H9 (cell line): ENCODE measurements at regions not wholly inside any gene's neighbourhood (a gene's known extent, or its start where the extent isn't known, plus 50 kb on each side); places are given as distances from the start of the nearest gene placed in this dataset.
"Not testable (repeated sequence)": the region's sequence is repeated elsewhere in the genome, so short reads cannot be mapped to it uniquely, and the experiment has no call there.

Experiments used
- DNase-seq: peaks from one replicate; pipeline ENCODE4 v3.0.0-alpha.2; 2017
- H2AFZ ChIP-seq: one replicate; pipeline ENCODE4 v1.6.1; 2013; ENCODE audit warnings: mild to moderate bottlenecking, low read length, control low read depth, moderate library complexity
- H2AK5ac ChIP-seq: 2 replicates; pipeline ENCODE4 v1.6.1; 2013; ENCODE audit warnings: low read length, control low read depth, mixed read lengths; ENCODE audit not compliant: insufficient read length
- H2BK120ac ChIP-seq: one replicate; pipeline ENCODE4 v1.6.1; 2013; ENCODE audit warnings: low read depth, mild to moderate bottlenecking, low read length, control low read depth, inconsistent platforms; ENCODE audit not compliant: poor library complexity, severe bottlenecking
- H2BK12ac ChIP-seq: 2 replicates; pipeline ENCODE4 v1.6.1; 2013; ENCODE audit warnings: low read length, control low read depth, mixed read lengths, low read depth; ENCODE audit not compliant: insufficient read length
- H2BK15ac ChIP-seq: 2 replicates; pipeline ENCODE4 v1.6.1; 2013; ENCODE audit warnings: low read depth, low read length, control low read depth
- H2BK20ac ChIP-seq: one replicate; pipeline ENCODE4 v1.6.1; 2013; ENCODE audit warnings: low read depth, mild to moderate bottlenecking, low read length, control low read depth, inconsistent platforms; ENCODE audit not compliant: poor library complexity, severe bottlenecking
- H2BK5ac ChIP-seq: 2 replicates; pipeline ENCODE4 v1.6.1; 2013; ENCODE audit warnings: low read length, control low read depth, mixed read lengths; ENCODE audit not compliant: insufficient read length
- H3K14ac ChIP-seq: 2 replicates; pipeline ENCODE4 v1.6.1; 2013; ENCODE audit warnings: low read length, control low read depth; ENCODE audit not compliant: insufficient read depth
- H3K18ac ChIP-seq: 2 replicates; pipeline ENCODE4 v1.6.1; 2013; ENCODE audit warnings: low read depth, mild to moderate bottlenecking, mixed read lengths, low read length, control low read depth; ENCODE audit not compliant: insufficient read length
- H3K23ac ChIP-seq: 2 replicates; pipeline ENCODE4 v1.6.1; 2013; ENCODE audit warnings: low read length, control low read depth, mixed read lengths, low read depth; ENCODE audit not compliant: insufficient read length
- H3K23me2 ChIP-seq: 2 replicates; pipeline ENCODE4 v1.6.1; 2013; ENCODE audit warnings: low read depth, mild to moderate bottlenecking, mixed read lengths, low read length, control low read depth; ENCODE audit not compliant: insufficient read length, poor library complexity, severe bottlenecking
- H3K27ac ChIP-seq: 2 replicates; pipeline ENCODE4 v1.5.1; 2013; ENCODE audit warnings: low read length, control low read depth, mixed read lengths, low read depth; ENCODE audit not compliant: insufficient read length
- H3K27me3 ChIP-seq: 2 replicates; pipeline ENCODE4 v1.6.1; 2013; ENCODE audit warnings: low read length, control low read depth, inconsistent platforms; ENCODE audit not compliant: insufficient read depth
- H3K4ac ChIP-seq: 2 replicates; pipeline ENCODE4 v1.6.1; 2013; ENCODE audit warnings: low read depth, mild to moderate bottlenecking, control low read depth, inconsistent platforms, low read length, moderate library complexity
- H3K4me1 ChIP-seq: 2 replicates; pipeline ENCODE4 v1.6.1; 2013; ENCODE audit warnings: low read length, control low read depth, inconsistent platforms; ENCODE audit not compliant: insufficient read depth
- H3K4me2 ChIP-seq: 2 replicates; pipeline ENCODE4 v1.6.1; 2013; ENCODE audit warnings: low read length, control low read depth, mixed read lengths; ENCODE audit not compliant: insufficient read length, insufficient read depth
- H3K56ac ChIP-seq: 2 replicates; pipeline ENCODE4 v1.6.1; 2013; ENCODE audit warnings: low read depth, mild to moderate bottlenecking, mixed read lengths, low read length, control low read depth; ENCODE audit not compliant: insufficient read length
- H3K79me1 ChIP-seq: 2 replicates; pipeline ENCODE4 v1.6.1; 2013; ENCODE audit warnings: low read depth, mild to moderate bottlenecking, moderate library complexity, low read length, control low read depth, inconsistent platforms; ENCODE audit not compliant: insufficient read depth, poor library complexity, severe bottlenecking
- H3K79me2 ChIP-seq: 2 replicates; pipeline ENCODE4 v1.6.1; 2013; ENCODE audit warnings: low read length, control low read depth, inconsistent platforms; ENCODE audit not compliant: insufficient read depth
- H3K9ac ChIP-seq: 2 replicates; pipeline ENCODE4 v1.6.1; 2013; ENCODE audit warnings: low read length, control low read depth, mixed read lengths; ENCODE audit not compliant: insufficient read length; ENCODE audit errors: extremely low read depth
- H3K9me3 ChIP-seq: one replicate; pipeline ENCODE4 v1.6.1; 2013; ENCODE audit warnings: low read depth, low read length, inconsistent platforms; ENCODE audit not compliant: control insufficient read depth
- H3T11ph ChIP-seq: one replicate; pipeline ENCODE4 v1.6.1; 2013; ENCODE audit warnings: mild to moderate bottlenecking, low read length, control low read depth, inconsistent platforms
- H4K20me1 ChIP-seq: one replicate; pipeline ENCODE4 v1.6.1; 2013; ENCODE audit not compliant: control insufficient read depth, insufficient read length, insufficient read depth
- H4K5ac ChIP-seq: 2 replicates; pipeline ENCODE4 v1.6.1; 2013; ENCODE audit warnings: low read depth, mild to moderate bottlenecking, mixed read lengths, low read length, control low read depth; ENCODE audit not compliant: insufficient read length
- H4K8ac ChIP-seq: replicated peaks from 2 replicates; pipeline ENCODE4 v1.6.1; 2013; ENCODE audit warnings: low read length, control low read depth, mixed read lengths, low read depth; ENCODE audit not compliant: insufficient read length
- H4K91ac ChIP-seq: 2 replicates; pipeline ENCODE4 v1.6.1; 2013; ENCODE audit warnings: low read depth, mild to moderate bottlenecking, moderate library complexity, mixed read lengths, low read length, control low read depth; ENCODE audit not compliant: insufficient read length
- H3K27ac Mint-ChIP-seq, 3 experiments: 2 replicates in 2 of 3; 3 replicates in 1 of 3; pipeline ENCODE4 v1.8.0; 2020 to 2021; ENCODE audit warnings: mixed read lengths in 3 of 3, mild to moderate bottlenecking in 1 of 3, moderate library complexity in 1 of 3
- H3K27me3 Mint-ChIP-seq: 2 replicates; pipeline ENCODE4 v1.8.0; 2021; ENCODE audit warnings: low read depth, mild to moderate bottlenecking, moderate library complexity, mixed read lengths
- H3K36me3 Mint-ChIP-seq, 3 experiments: 2 replicates in 2 of 3; 3 replicates in 1 of 3; pipeline ENCODE4 v1.8.0; 2020 to 2021; ENCODE audit warnings: low read depth in 3 of 3, mixed read lengths in 3 of 3; ENCODE audit not compliant: insufficient read depth in 1 of 3
- H3K4me1 Mint-ChIP-seq, 2 experiments: 2 replicates each; pipeline ENCODE4 v1.8.0; 2020; ENCODE audit warnings: mixed read lengths in 2 of 2
- H3K4me3 Mint-ChIP-seq, 2 experiments: 2 replicates in 1 of 2; 3 replicates in 1 of 2; pipeline ENCODE4 v1.8.0; 2020 to 2021; ENCODE audit warnings: mild to moderate bottlenecking in 2 of 2, mixed read lengths in 2 of 2, moderate library complexity in 1 of 2
- H3K9me3 Mint-ChIP-seq, 2 experiments: 2 replicates in 1 of 2; 3 replicates in 1 of 2; pipeline ENCODE4 v1.8.0; 2020; ENCODE audit warnings: mild to moderate bottlenecking in 2 of 2, mixed read lengths in 2 of 2, moderate library complexity in 1 of 2
- CTCF ChIP-seq: fragments of 200-600 bp; sonication (generic); conservative IDR thresholded peaks from 3 replicates; pipeline ENCODE4 v1.8.0; 2021; ENCODE audit warnings: antibody characterized with exemption, mild to moderate bottlenecking
- WGBS: extraction: QIAGEN DNeasy Blood & Tissue Kit; methylation state at CpG from one replicate; pipeline ENCODE4 v1.1.7; 2013; ENCODE audit warnings: missing lambda C conversion rate, low lambda C conversion rate, mixed read lengths; ENCODE audit not compliant: insufficient read length; ENCODE audit errors: extremely low coverage; 5-methylcytosine and 5-hydroxymethylcytosine counted together

GRCh38 chr4:118591339-118592046 is 93.7 kb upstream of the METTL14 start:
- Histone ChIP-seq H3K14ac (peak overlapping the region; percentile 76; the same call in 1 of the 2 replicates), H3K18ac (peak overlapping the region; percentile 87), H3K4me2 (peak overlapping the region; percentile 7)
- TF ChIP-seq CTCF: peak; percentile 24; the same call in 1 of the 3 replicates
- not testable (repeated sequence) for H4K5ac ChIP-seq, H2BK5ac ChIP-seq, H3K79me2 ChIP-seq, H3K79me1 ChIP-seq, H4K91ac ChIP-seq, H3T11ph ChIP-seq, H3K4me1 Mint-ChIP-seq, H3K56ac ChIP-seq, H3K27me3 Mint-ChIP-seq, H3K9ac ChIP-seq, H3K9me3 Mint-ChIP-seq, H3K27me3 ChIP-seq, H4K8ac ChIP-seq, H2AFZ ChIP-seq, H2BK120ac ChIP-seq, H2BK20ac ChIP-seq, H3K4ac ChIP-seq, H2BK15ac ChIP-seq, H2AK5ac ChIP-seq, H3K9me3 ChIP-seq, H3K36me3 Mint-ChIP-seq, H3K27ac ChIP-seq, H3K23me2 ChIP-seq, H2BK12ac ChIP-seq, H3K23ac ChIP-seq, H3K4me1 ChIP-seq, H4K20me1 ChIP-seq
- H3K4me3 Mint-ChIP-seq: peak overlapping the region; percentile 97
- WGBS: no CpG with 5 or more reads among the region's 28 CpGs
- H3K27ac Mint-ChIP-seq: peak overlapping the region; percentile 97 to 100 (median 99)
- DNase-seq: peak; percentile 96

- not testable (repeated sequence) for H3K36me3 Mint-ChIP-seq, H3K14ac ChIP-seq, H3K27ac ChIP-seq, H3K27me3 Mint-ChIP-seq, H3K27ac Mint-ChIP-seq, H4K5ac ChIP-seq, H2BK120ac ChIP-seq, H2BK20ac ChIP-seq, H3K79me2 ChIP-seq, H4K8ac ChIP-seq, H3K4me1 Mint-ChIP-seq, H3K4me2 ChIP-seq, H3K23ac ChIP-seq, H3K4ac ChIP-seq, H2AK5ac ChIP-seq, H3K79me1 ChIP-seq, H3T11ph ChIP-seq, H3K4me1 ChIP-seq, H2BK12ac ChIP-seq, H2BK5ac ChIP-seq, H4K20me1 ChIP-seq, H3K18ac ChIP-seq, H3K23me2 ChIP-seq, H3K9me3 Mint-ChIP-seq, H3K9ac ChIP-seq, DNase-seq, H3K9me3 ChIP-seq, H4K91ac ChIP-seq, H2BK15ac ChIP-seq, H2AFZ ChIP-seq, H3K56ac ChIP-seq, H3K27me3 ChIP-seq
- peak overlapping the region; percentile 97; a peak in 4 of 5 replicates for H3K4me3 Mint-ChIP-seq
- no CpG with 5 or more reads among the region's 14 CpGs for WGBS
These were observed 92.9 kb upstream of the METTL14 start for GRCh38 chr4:118592289-118592688.
